ENCODE measurements at regions not wholly inside any gene's neighbourhood (a gene's known extent, or its start where the extent isn't known, plus 50 kb on each side); places are given as distances from the start of the nearest gene placed in this dataset.
"Not testable (repeated sequence)": the region's sequence is repeated elsewhere in the genome, so short reads cannot be mapped to it uniquely, and the experiment has no call there.

DNA sequence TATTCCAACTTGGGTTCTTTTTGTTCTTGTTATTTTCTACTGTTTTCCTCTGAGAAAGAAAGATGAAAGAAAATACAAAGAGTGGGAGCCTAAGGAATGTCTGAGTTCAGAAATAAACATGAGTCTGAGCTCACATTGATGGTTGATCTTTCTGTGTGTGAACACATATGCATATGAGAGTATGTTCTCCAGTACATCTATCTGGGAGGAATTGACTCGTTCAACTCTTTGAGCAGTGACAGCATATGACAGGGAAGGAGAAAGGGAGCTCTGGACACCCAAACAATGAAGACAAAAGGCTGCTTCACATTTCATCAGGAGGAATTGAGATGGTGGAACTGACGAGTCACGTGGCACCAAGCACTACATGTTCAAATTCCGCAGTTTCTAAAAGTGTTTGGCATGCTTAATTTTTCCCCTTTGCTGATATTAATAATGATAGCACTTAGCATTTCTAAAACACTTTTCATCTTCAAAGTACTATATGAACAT is 229.8 kb upstream of the ACVR2A start:
- Mint-ChIP-seq H3K27ac (no peak overlapping the region), H3K4me3 (no peak overlapping the region), H3K9me3 (no peaks in the 10 kb centered on the region), H3K4me1 (no peaks in the 10 kb centered on the region), H3K27me3 (no peaks in the 10 kb centered on the region)
- ATAC-seq (no peak), DNase-seq (no peak)

DNA sequence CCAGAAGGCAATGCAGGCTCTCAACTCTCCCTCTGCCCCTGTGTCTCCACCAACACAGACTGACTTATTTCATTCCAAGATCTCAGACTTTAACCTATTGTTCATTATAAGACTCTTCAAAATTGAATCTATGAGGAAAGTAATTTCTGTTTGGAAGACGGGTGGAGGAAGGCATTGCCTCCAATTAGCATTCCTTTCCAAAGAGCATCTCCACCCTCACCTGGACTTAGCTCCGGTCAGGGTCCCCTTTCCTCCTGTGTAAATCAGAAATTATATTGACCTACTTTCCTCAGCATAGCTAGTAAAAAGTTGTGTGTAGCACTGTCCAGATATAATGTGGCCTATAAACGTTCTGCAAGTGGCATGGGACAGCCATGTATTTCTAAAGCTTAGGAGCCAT is 230.4 kb upstream of the ACVR2A start:
- no peak for ATAC-seq

DNA sequence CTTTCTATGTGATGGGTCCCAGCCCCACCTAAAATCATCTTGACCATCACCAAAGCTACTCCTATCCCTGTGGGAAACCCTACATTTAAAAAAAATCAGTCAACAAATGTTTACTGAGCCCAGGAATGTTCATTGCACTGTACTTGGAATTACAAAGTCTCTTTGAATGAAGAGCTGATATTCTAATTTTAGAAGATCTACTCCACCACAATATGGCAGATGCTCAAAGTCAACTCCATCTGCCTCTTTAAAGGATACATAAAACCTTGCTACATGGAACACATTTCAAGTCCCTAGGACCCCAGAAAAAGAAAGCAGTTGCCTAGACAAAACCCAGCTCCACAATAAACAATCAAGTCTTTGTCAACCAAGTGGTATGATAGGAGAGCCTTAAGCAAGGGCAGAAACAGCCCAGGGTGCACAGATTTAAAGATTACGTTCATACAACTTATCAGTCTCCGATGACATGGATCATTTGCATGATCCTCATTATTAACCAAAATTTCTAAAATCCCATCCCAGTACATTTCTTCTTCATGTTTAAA is 234.3 kb upstream of the ACVR2A start:
- Mint-ChIP-seq H3K4me3 (no peak overlapping the region), H3K4me1 (no peaks in the 10 kb centered on the region), H3K27ac (no peak overlapping the region), H3K9me3 (peaks cover 0 to 7% of the 10 kb centered on the region in 2 donors), H3K27me3 (no peaks in the 10 kb centered on the region)
- ATAC-seq = no peak
- DNase-seq = no peak

More for the DNA sequence above, 230.4 kb upstream of the ACVR2A start:
- H3K27me3 Mint-ChIP-seq = no peaks in the 10 kb centered on the region
- no peak overlapping the region for H3K27ac Mint-ChIP-seq
- H3K4me1 Mint-ChIP-seq = no peaks in the 10 kb centered on the region
- H3K9me3 Mint-ChIP-seq = no peaks in the 10 kb centered on the region
- no peak overlapping the region for H3K4me3 Mint-ChIP-seq
- no peak for DNase-seq

DNA sequence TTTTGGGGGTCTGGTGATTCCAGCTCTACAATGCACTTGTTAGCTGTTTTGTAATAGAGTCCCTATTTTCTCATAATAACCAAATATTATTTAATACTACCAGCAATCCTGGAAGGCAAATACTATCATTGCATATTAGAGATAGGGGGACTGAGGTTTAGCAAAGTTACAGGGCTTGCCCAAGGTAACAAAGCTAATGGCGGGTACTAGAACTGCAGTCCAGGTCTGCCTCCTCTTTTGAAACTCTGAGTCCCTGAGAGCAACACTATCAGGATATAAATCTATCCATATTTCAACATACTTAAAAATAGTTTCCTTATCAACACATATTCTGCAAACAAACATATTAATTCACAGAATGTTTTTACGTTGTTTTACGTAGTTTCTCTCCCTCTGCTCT is 235.5 kb upstream of the ACVR2A start:
- no peak overlapping the region for H3K4me3 Mint-ChIP-seq
- H3K27ac Mint-ChIP-seq = no peak overlapping the region
- no peak for ATAC-seq
- no peak for DNase-seq
- no peaks in the 10 kb centered on the region for H3K4me1 Mint-ChIP-seq
- no peaks in the 10 kb centered on the region for H3K27me3 Mint-ChIP-seq
- peaks cover 0 to 7% of the 10 kb centered on the region in 2 donors for H3K9me3 Mint-ChIP-seq

DNA sequence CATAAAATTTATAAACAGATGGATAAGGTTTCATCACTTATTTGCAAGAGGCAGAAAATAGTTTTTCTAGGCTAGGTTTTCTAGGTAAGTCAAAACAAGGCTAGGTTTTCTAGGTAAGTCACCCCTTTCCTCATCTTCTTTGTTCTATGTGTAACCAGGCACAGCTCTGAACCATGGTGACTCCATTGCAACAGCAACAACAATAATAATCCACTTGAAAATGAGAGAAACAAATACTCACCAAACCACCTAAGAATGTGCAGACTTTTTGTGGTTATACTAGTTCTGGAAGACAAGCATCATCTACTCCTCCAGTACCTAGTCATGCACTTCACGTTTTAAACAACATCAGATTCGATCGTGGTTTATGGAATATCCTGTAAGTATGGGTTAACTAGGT is 237.4 kb upstream of the ACVR2A start:
- Mint-ChIP-seq H3K9me3 (peaks cover 0 to 13% of the 10 kb centered on the region in 2 donors), H3K27ac (no peak overlapping the region), H3K27me3 (no peaks in the 10 kb centered on the region), H3K4me1 (no peaks in the 10 kb centered on the region), H3K4me3 (no peak overlapping the region)
- ATAC-seq = no peak
- no peak for DNase-seq

DNA sequence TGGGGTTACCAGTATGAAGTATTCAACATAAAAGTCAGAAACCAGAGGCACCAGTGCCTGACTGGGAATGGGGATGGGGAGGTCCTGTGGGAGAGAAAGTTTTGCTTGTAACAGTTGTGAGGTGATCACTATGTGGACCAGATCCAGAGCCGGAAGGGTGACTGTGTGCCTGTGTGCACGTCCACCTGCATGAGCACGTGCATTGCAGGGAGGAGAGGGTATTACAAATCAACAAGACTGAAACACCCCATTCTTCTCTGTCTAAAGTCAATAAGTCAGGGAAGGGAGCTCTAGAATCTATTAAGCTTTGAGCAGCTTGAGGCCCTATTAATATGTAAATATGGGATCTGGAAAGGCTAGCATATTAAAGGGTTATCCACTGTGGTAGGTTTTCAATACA is 241.0 kb upstream of the ACVR2A start:
- Mint-ChIP-seq H3K27ac (no peak overlapping the region), H3K9me3 (peaks cover 0 to 9% of the 10 kb centered on the region in 2 donors), H3K27me3 (no peaks in the 10 kb centered on the region), H3K4me3 (no peak overlapping the region), H3K4me1 (no peaks in the 10 kb centered on the region)
- DNase-seq (no peak), ATAC-seq (no peak)

DNA sequence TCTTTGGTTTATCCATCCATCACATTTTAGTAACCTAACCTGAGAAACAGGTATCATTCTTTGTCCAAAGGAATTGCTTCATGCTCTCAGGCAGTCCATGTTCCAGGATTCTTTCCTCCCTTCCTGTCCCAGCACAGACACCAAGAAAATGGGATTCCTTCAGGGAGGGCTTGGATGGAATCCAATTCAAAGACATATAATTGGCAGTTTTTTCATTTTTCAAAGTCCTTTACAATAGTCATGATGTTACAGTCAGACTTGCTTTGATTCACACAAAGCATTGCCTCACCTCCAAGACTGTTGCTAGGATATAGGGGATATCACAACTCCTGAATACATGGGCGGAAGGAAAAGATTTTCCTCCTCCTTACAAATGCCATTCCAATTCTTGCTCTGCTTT is 241.4 kb upstream of the ACVR2A start:
- ATAC-seq = no peak

DNA sequence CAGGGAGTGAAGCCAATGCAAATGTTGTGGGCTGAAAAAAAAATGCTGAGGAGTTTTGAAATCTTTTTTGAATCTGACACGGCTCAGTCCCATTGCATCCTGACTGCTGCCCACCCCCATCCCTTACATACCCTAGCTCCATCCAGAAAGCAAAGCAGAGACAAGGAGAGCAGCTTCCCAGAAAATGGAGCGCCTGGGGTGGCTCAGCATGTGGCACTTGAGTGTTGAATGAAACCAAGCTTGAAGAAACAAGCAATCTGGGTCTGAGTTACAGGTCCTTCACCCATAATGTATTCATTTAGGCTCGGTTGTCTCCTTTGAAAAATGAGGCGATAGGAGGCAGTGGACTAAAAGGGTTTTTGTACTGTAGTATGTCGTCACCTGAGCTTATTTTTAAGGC is 244.2 kb upstream of the ACVR2A start:
- H3K27ac Mint-ChIP-seq = peak overlapping the region in 1 of 2 donors; percentile 37
- DNase-seq (no peak), ATAC-seq (no peak)
- no peaks in the 10 kb centered on the region for H3K27me3 Mint-ChIP-seq
- H3K4me1 Mint-ChIP-seq = no peaks in the 10 kb centered on the region
- H3K9me3 Mint-ChIP-seq = peaks cover 0 to 6% of the 10 kb centered on the region in 2 donors
- H3K4me3 Mint-ChIP-seq = no peak overlapping the region

More for the DNA sequence above, 241.4 kb upstream of the ACVR2A start:
- Mint-ChIP-seq H3K27me3 (no peaks in the 10 kb centered on the region), H3K9me3 (peaks cover 0 to 6% of the 10 kb centered on the region in 2 donors), H3K27ac (no peak overlapping the region), H3K4me1 (no peaks in the 10 kb centered on the region), H3K4me3 (no peak overlapping the region)
- DNase-seq = no peak

DNA sequence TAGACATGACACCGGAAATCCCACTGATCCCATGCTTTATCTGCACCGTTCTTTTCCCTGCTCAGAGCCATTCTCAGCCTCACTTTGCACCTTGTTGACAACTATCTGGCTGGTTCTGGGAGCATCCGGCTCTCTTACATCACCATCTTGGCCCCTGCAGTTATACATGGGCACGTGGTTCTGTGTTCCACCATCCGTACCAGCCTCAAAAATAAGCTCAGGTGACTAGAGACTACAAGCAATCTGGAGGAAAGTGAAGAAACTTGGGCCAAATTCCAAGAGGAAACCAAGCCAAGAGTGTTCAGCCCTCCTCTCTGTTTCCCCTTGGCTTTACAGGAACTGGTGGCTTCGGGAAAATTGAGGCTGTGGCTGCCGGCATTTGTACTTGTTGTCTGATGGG is 244.6 kb upstream of the ACVR2A start:
- DNase-seq = no peak
- no peak overlapping the region for H3K4me3 Mint-ChIP-seq

DNA sequence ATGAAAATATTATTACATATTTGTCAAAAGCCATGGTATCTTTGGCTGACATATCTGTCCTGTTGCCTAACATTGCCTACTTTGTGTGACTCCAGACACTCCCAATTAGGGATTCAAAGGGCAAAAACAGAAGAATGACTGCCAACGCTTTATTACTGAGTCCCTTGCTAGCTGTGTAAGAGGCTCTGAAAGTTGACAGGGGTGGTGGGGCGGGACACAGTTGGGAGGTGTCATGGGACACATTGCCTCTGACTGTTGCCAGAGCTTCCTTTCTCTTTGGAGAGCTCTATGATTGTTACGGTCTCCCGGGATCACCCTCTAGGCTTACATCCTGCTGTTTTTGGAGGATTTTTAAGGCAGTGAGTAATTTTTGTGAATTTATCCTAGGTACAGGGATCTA is 249.6 kb upstream of the ACVR2A start:
- no peak for ATAC-seq
- no peak overlapping the region for H3K27ac Mint-ChIP-seq
- no peaks in the 10 kb centered on the region for H3K4me1 Mint-ChIP-seq
- H3K4me3 Mint-ChIP-seq = no peak overlapping the region
- H3K27me3 Mint-ChIP-seq = no peaks in the 10 kb centered on the region
- DNase-seq = no peak
- H3K9me3 Mint-ChIP-seq = peaks cover 10 to 13% of the 10 kb centered on the region in 2 donors

More for the DNA sequence above, 244.6 kb upstream of the ACVR2A start:
- no peaks in the 10 kb centered on the region for H3K27me3 Mint-ChIP-seq
- no peak for ATAC-seq
- H3K27ac Mint-ChIP-seq = no peak overlapping the region
- no peaks in the 10 kb centered on the region for H3K4me1 Mint-ChIP-seq
- peaks cover 0 to 6% of the 10 kb centered on the region in 2 donors for H3K9me3 Mint-ChIP-seq

DNA sequence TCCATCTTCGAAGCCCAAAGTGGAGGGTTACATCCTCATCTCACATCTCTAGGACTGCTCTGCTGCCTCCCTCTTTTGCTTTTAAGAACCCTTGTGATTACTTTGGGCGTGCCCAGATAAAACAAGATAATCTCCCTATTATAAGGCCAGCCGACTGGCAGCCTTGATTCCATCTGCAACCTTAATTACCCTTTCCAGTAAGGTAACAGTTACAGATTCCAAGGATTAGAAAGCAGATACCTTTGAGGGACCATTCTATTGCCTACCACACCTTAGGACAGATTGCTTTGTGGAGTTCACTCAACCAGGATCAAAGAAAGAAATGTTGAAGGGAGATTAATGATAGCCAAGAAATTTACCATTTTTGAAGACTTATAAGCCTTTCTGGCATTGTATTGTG is 250.8 kb upstream of the ACVR2A start:
- Mint-ChIP-seq H3K27ac (no peak overlapping the region), H3K27me3 (no peaks in the 10 kb centered on the region), H3K4me3 (no peak overlapping the region), H3K4me1 (no peaks in the 10 kb centered on the region), H3K9me3 (peaks cover 10 to 13% of the 10 kb centered on the region in 2 donors)
- no peak for DNase-seq
- no peak for ATAC-seq

DNA sequence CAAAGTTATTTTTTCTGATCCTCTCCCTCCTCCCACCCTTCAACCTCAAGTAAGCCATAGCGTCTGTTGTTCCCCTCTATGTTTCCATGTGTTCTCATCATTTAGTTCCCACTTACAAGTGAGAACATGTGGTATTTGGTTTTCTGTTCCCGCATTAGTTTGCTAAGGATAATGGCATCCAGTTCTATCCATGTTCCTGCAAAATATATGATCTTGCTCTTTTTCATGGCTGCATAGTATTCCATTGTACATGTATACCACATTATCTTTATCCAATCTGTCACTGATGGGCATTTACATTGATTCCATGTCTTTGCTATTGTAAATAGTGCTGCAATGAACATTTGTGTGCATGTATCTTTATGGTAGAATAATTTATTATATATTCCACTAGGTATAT is 252.0 kb upstream of the ACVR2A start:
- not testable (repeated sequence) for H3K4me1 Mint-ChIP-seq, ATAC-seq, H3K27ac Mint-ChIP-seq, DNase-seq, H3K27me3 Mint-ChIP-seq, H3K4me3 Mint-ChIP-seq
- peaks cover 10 to 13% of the 10 kb centered on the region in 2 donors for H3K9me3 Mint-ChIP-seq

DNA sequence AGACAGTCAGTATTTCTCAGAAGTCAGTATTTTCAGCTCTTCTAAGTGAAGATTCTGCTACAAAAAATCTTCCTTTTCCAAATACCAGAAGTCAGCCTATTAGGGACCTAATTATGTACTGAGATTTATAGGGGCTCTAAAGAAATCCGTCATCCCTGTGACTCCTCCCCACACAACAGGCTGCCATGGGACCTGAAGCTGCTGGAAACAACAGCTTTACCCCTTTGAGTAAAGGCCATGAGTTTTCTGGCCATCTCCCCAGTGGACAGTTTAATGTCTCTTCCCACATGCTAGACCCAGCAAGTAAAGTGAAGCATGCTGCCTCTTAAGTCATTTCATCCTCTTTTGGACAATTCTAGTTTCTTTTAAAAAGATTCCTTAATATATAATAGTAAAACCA is 255.7 kb upstream of the ACVR2A start:
- H3K27ac Mint-ChIP-seq = peak overlapping the region in 1 of 2 donors; percentile 83
- H3K27me3 Mint-ChIP-seq = no peaks in the 10 kb centered on the region
- no peak for DNase-seq
- ATAC-seq = no peak
- no peaks in the 10 kb centered on the region for H3K4me1 Mint-ChIP-seq
- H3K9me3 Mint-ChIP-seq = peaks cover 13 to 19% of the 10 kb centered on the region in 2 donors
- no peak overlapping the region for H3K4me3 Mint-ChIP-seq

DNA sequence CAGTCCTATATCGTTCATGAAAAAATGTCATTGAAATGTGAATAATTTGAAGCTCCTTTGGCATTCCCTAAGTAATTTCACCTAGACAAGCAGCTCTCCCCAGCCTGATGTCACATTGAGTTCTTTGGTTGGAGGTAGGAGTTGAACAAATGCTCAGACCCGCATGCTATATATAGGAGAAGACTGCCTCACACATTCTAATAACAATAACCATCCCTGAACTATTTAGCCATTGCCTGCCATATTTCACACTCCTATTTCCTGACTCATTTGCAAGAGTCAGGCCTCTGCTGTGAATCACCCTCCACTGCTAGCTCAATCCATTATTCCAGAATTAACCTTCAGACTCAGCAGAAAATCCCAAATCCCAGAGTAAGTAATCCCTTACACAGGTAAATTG is 256.6 kb upstream of the ACVR2A start:
- no peak overlapping the region for H3K4me3 Mint-ChIP-seq
- peaks cover 16 to 21% of the 10 kb centered on the region in 2 donors for H3K9me3 Mint-ChIP-seq
- ATAC-seq = no peak
- no peak overlapping the region for H3K27ac Mint-ChIP-seq
- DNase-seq = no peak
- H3K27me3 Mint-ChIP-seq = no peaks in the 10 kb centered on the region
- no peaks in the 10 kb centered on the region for H3K4me1 Mint-ChIP-seq

DNA sequence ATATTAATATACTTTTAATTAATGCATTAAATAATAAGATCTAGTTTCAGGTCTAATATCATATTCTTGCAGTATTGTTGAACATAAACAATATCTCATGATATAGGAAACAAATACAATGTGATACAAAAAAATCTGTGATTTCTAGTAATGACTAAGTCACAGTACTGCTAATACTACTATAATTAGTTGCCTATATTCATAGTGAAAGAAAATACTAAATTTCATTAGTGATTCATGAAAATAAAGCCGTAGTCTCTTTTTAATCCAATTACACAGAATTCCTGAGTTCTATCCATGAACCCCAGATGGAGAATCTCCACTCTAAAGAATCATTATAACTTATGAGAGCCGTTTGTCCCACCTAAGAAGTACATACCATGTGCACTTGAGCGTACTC is 266.3 kb upstream of the ACVR2A start:
- Mint-ChIP-seq H3K4me3 (no peak overlapping the region), H3K4me1 (no peaks in the 10 kb centered on the region), H3K27me3 (no peaks in the 10 kb centered on the region), H3K9me3 (peaks cover 0 to 4% of the 10 kb centered on the region in 2 donors), H3K27ac (no peak overlapping the region)
- ATAC-seq = no peak
- DNase-seq = no peak

DNA sequence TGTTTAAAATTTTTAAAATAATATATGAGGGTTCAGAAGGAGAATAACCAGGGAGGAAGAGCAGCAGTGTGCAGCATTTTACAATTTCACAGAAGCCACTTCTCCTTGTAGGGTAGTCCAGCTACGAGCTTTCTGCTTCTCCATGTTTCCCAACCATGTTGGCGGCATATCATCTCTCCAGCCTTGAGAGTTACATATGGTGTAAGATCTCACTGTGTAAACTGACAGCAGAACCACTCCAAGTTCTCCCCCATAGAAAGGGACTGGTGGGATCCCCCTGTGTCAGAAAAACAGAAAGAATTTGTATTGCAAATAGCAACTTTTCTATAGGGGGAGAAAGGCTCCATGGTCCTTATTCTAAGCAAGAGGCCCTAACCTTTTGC is 266.8 kb upstream of the ACVR2A start:
- H3K9me3 Mint-ChIP-seq = no peaks in the 10 kb centered on the region
- no peaks in the 10 kb centered on the region for H3K4me1 Mint-ChIP-seq
- H3K27me3 Mint-ChIP-seq = no peaks in the 10 kb centered on the region
- DNase-seq (no peak), ATAC-seq (no peak)
- no peak overlapping the region for H3K27ac Mint-ChIP-seq
- no peak overlapping the region for H3K4me3 Mint-ChIP-seq

DNA sequence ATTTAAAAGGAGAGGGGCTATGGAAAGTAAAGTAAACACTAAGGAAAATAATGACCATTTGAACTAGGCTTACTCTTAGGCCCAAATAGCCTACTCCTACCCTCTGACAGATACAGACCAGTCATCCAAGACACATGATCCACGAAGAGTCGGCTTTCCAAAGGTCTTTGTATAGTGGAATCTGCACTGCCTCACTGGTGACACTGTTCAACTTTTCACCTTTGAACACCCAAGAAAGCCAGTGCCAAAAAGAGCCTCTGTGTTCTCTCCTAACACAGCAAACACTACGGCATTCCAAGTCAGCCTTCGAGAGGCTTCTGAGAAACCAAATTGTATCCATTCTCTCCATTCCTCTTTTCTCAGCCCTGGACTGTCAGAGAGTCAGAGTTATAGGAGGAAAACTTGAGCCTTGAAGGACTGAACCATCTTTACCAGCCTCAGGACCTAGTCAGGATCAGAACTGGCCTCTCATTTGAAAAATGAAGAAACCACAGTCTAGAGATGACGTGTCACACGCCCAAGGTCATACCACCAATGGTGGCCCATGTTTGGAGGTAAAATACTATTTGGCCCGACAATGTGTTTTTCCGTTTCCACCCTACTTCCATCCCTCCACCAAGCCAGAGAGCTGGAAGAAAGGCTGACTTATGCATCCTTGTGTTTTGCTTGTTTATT is 267.4 kb upstream of the ACVR2A start:
- Mint-ChIP-seq H3K4me3 (no peak overlapping the region), H3K27me3 (no peaks in the 10 kb centered on the region), H3K9me3 (no peaks in the 10 kb centered on the region), H3K27ac (no peak overlapping the region), H3K4me1 (no peaks in the 10 kb centered on the region)
- ATAC-seq (no peak), DNase-seq (no peak)
